ENCODE measurements at regions not wholly inside any gene's neighbourhood (a gene's known extent, or its start where the extent isn't known, plus 50 kb on each side); places are given as distances from the start of the nearest gene placed in this dataset.

DNA sequence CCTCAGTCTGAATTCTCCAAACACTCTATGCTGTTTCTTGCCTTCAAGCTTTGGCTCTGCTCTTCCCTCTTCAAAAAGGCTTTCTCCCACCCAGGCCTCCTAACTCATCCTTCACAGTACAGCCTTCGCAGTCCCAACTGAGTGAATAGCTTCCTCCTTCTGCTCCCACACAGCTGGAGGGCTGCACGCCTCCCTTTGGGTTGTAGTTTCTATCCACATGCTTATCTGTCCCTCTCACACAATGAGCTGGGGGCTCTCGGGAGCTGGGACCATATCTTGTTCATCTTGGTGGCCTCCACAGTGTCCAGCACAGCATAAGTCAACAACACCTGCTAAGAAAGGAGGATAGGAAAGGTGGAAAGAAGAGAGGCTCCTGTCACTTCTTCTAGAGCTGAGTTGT is 69.5 kb upstream of the XPA start:
- TF ChIP-seq, protein P1, sequence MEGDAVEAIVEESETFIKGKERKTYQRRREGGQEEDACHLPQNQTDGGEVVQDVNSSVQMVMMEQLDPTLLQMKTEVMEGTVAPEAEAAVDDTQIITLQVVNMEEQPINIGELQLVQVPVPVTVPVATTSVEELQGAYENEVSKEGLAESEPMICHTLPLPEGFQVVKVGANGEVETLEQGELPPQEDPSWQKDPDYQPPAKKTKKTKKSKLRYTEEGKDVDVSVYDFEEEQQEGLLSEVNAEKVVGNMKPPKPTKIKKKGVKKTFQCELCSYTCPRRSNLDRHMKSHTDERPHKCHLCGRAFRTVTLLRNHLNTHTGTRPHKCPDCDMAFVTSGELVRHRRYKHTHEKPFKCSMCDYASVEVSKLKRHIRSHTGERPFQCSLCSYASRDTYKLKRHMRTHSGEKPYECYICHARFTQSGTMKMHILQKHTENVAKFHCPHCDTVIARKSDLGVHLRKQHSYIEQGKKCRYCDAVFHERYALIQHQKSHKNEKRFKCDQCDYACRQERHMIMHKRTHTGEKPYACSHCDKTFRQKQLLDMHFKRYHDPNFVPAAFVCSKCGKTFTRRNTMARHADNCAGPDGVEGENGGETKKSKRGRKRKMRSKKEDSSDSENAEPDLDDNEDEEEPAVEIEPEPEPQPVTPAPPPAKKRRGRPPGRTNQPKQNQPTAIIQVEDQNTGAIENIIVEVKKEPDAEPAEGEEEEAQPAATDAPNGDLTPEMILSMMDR (conservative IDR thresholded peaks at IDR 0.05): no peak
- TF ChIP-seq ZFX (IDR thresholded peaks at IDR 0.05): no peak

All from C4-2B (cell line).